ENCODE measurements at regions not wholly inside any gene's neighbourhood (a gene's known extent, or its start where the extent isn't known, plus 50 kb on each side); places are given as distances from the start of the nearest gene placed in this dataset.

GRCh38 chr2:162917626-162918025 is 79.1 kb upstream of the KCNH7 start:
- Mint-ChIP-seq H3K27me3 (no peaks in the 10 kb centered on the region), H3K27ac (no peak overlapping the region), H3K9me3 (ENCODE audit: insufficient read depth) (peaks cover 3% of the 10 kb centered on the region), H3K4me1 (no peaks in the 10 kb centered on the region), H3K4me3 (no peak overlapping the region)
- H3K4me2 ChIP-seq (replicated peaks; ENCODE audit: low read depth, low read length, poor library complexity, severe bottlenecking): no peak overlapping the region
- H3K79me2 ChIP-seq (ENCODE audit: control insufficient read depth, insufficient read depth, low read length): no peaks in the 10 kb centered on the region
- no peaks in the 10 kb centered on the region for H3K27me3 ChIP-seq (replicated peaks in 1 of 4; ENCODE audit: control extremely low read depth in 1 of 4, control insufficient read depth in 3 of 4, insufficient read depth in 4 of 4, low read length in 3 of 4)
- WGBS (ENCODE audit: insufficient coverage): 31% methylated on average over 3 of the region's 3 CpGs
- ATAC-seq (ENCODE audit: low read depth): no peak
- no peaks in the 10 kb centered on the region for H3K36me3 ChIP-seq (replicated peaks in 1 of 2; ENCODE audit: control extremely low read depth in 1 of 2, control insufficient read depth in 1 of 2, extremely low read depth in 1 of 2, insufficient read depth in 2 of 2, low read length in 1 of 2)
- intact Hi-C loops (cut with micrococcal nuclease): no loop called here
- no peak overlapping the region for H3K27ac ChIP-seq (ENCODE audit: low read length in 2 of 2)
- H3K4me3 ChIP-seq (ENCODE audit: control extremely low read depth in 1 of 5, extremely low read depth in 1 of 5, insufficient read depth in 1 of 5, low read depth in 2 of 5, low read length in 4 of 5): no peak overlapping the region
- no peak for DNase-seq
- H3K4me1 ChIP-seq (ENCODE audit: control insufficient read depth in 2 of 2, insufficient read depth in 2 of 2, low read length in 2 of 2): no peaks in the 10 kb centered on the region
- no peak for TF ChIP-seq EZH2 (IDR thresholded peaks at IDR 0.05; ENCODE audit: borderline replicate concordance, insufficient read depth, low read depth, low read length, poor library complexity, severe bottlenecking)
- TF ChIP-seq, protein P1, sequence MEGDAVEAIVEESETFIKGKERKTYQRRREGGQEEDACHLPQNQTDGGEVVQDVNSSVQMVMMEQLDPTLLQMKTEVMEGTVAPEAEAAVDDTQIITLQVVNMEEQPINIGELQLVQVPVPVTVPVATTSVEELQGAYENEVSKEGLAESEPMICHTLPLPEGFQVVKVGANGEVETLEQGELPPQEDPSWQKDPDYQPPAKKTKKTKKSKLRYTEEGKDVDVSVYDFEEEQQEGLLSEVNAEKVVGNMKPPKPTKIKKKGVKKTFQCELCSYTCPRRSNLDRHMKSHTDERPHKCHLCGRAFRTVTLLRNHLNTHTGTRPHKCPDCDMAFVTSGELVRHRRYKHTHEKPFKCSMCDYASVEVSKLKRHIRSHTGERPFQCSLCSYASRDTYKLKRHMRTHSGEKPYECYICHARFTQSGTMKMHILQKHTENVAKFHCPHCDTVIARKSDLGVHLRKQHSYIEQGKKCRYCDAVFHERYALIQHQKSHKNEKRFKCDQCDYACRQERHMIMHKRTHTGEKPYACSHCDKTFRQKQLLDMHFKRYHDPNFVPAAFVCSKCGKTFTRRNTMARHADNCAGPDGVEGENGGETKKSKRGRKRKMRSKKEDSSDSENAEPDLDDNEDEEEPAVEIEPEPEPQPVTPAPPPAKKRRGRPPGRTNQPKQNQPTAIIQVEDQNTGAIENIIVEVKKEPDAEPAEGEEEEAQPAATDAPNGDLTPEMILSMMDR (IDR thresholded peaks at IDR 0.05): no peak
- no peak overlapping the region for H3K9ac ChIP-seq (ENCODE audit: low read length)
- no peaks in the 10 kb centered on the region for H4K20me1 ChIP-seq (ENCODE audit: control insufficient read depth, insufficient read depth, low read length, poor library complexity, severe bottlenecking)
- ChIA-PET CTCF (no interaction called here), POLR2A (no interaction called here)
- H3K9me3 ChIP-seq (ENCODE audit: control extremely low read depth in 1 of 3, control insufficient read depth in 2 of 3, insufficient read depth in 1 of 3, low read length in 2 of 3): peaks cover 0 to 9% (median 0%) of the 10 kb centered on the region in 3 donors
- H2AFZ ChIP-seq (ENCODE audit: insufficient read depth, low read depth, low read length, poor library complexity, severe bottlenecking): no peak overlapping the region

DNA sequence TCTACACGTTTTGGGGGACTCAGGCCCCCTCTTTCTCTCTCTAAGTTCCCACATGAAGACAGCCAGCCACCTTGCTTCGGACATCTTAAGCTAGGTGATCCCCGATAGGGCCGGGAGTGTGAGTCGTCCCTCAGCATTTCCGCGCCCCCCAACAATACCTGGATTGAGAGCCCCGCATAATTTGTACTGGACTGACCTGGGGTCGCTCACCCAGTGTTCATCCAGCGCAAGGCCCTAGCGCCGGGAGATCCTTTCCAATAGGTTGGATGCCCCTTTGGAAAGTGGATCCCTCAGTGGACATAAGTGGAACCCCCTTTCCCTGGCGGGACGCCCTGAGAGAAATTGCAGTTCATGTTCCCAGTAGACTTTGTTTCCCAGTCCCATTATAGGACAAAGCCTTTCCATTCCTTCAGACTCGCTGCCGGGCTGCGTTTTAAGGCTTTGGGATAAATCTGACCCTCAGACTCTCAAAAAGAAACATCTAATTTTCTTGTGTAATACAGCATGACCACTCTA is 77.8 kb upstream of the KCNH7 start:
- Histone ChIP-seq H3K27me3 (replicated peaks in 1 of 4; ENCODE audit: control extremely low read depth in 1 of 4, control insufficient read depth in 3 of 4, insufficient read depth in 4 of 4, low read length in 3 of 4) (no peaks in the 10 kb centered on the region), H3K4me1 (ENCODE audit: control insufficient read depth in 2 of 2, insufficient read depth in 2 of 2, low read length in 2 of 2) (no peaks in the 10 kb centered on the region), H4K20me1 (ENCODE audit: control insufficient read depth, insufficient read depth, low read length, poor library complexity, severe bottlenecking) (no peaks in the 10 kb centered on the region), H3K79me2 (ENCODE audit: control insufficient read depth, insufficient read depth, low read length) (no peaks in the 10 kb centered on the region), H3K9me3 (ENCODE audit: control extremely low read depth in 1 of 3, control insufficient read depth in 2 of 3, insufficient read depth in 1 of 3, low read length in 2 of 3) (peaks cover 0 to 9% (median 0%) of the 10 kb centered on the region in 3 donors), H3K36me3 (replicated peaks in 1 of 2; ENCODE audit: control extremely low read depth in 1 of 2, control insufficient read depth in 1 of 2, extremely low read depth in 1 of 2, insufficient read depth in 2 of 2, low read length in 1 of 2) (no peaks in the 10 kb centered on the region), H2AFZ (ENCODE audit: insufficient read depth, low read depth, low read length, poor library complexity, severe bottlenecking) (no peak overlapping the region), H3K9ac (ENCODE audit: low read length) (no peak overlapping the region), H3K4me2 (replicated peaks; ENCODE audit: low read depth, low read length, poor library complexity, severe bottlenecking) (no peak overlapping the region), H3K4me3 (ENCODE audit: control extremely low read depth in 1 of 5, extremely low read depth in 1 of 5, insufficient read depth in 1 of 5, low read depth in 2 of 5, low read length in 4 of 5) (no peak overlapping the region), H3K27ac (ENCODE audit: low read length in 2 of 2) (no peak overlapping the region)
- Mint-ChIP-seq H3K9me3 (ENCODE audit: insufficient read depth) (peaks cover 3% of the 10 kb centered on the region), H3K4me1 (no peaks in the 10 kb centered on the region), H3K4me3 (no peak overlapping the region), H3K27me3 (no peaks in the 10 kb centered on the region), H3K27ac (no peak overlapping the region)
- ChIA-PET CTCF (no interaction called here), POLR2A (no interaction called here)
- 93% methylated on average over 17 of the region's 17 CpGs for WGBS (ENCODE audit: insufficient coverage)
- TF ChIP-seq, protein P1 (IDR thresholded peaks at IDR 0.05): no peak
- no peak for TF ChIP-seq EZH2 (IDR thresholded peaks at IDR 0.05; ENCODE audit: borderline replicate concordance, insufficient read depth, low read depth, low read length, poor library complexity, severe bottlenecking)
- no peak for ATAC-seq (ENCODE audit: low read depth)
- no peak for DNase-seq
- intact Hi-C loops (cut with micrococcal nuclease): no loop called here
